DMS 273 (cell line): ENCODE measurements at regions not wholly inside any gene's neighbourhood (a gene's known extent, or its start where the extent isn't known, plus 50 kb on each side); places are given as distances from the start of the nearest gene placed in this dataset.
"Not testable (repeated sequence)": the region's sequence is repeated elsewhere in the genome, so short reads cannot be mapped to it uniquely, and the experiment has no call there.

Experiments
- DNase-seq: peaks from one replicate; lab custom pipeline; 2025; ENCODE audit not compliant: unreplicated experiment; lab: John Stamatoyannopoulos, UW

- DNase-seq: no peak
Measured at GRCh38 chr9:13942695-13943094, 371.2 kb downstream of the NFIB start.

- DNase-seq: no peak
Measured at GRCh38 chr9:13942201-13942600, 371.7 kb downstream of the NFIB start.

GRCh38 chr9:13941714-13942113, 372.2 kb downstream of the NFIB start:
- no peak for DNase-seq

GRCh38 chr9:13939701-13940490, 374.0 kb downstream of the NFIB start:
- DNase-seq: peak; percentile 5

- DNase-seq: no peak
Measured at GRCh38 chr9:13939134-13939533, 374.8 kb downstream of the NFIB start.

- DNase-seq: no peak
Measured at GRCh38 chr9:13934416-13934815, 379.5 kb downstream of the NFIB start.

- no peak for DNase-seq
Measured at GRCh38 chr9:13933268-13933656, 380.7 kb downstream of the NFIB start.

GRCh38 chr9:13932528-13933267, 381.2 kb downstream of the NFIB start:
- DNase-seq: no peak

- no peak for DNase-seq
Measured at GRCh38 chr9:13929013-13929412, 384.9 kb downstream of the NFIB start.

- no peak for DNase-seq
Measured at GRCh38 chr9:13923381-13923780, 390.6 kb downstream of the NFIB start.

GRCh38 chr9:13920557-13920956, 393.4 kb downstream of the NFIB start:
- no peak for DNase-seq

GRCh38 chr9:13919401-13919800, 394.5 kb downstream of the NFIB start:
- no peak for DNase-seq

- DNase-seq: no peak
Measured at GRCh38 chr9:13917534-13917933, 396.4 kb downstream of the NFIB start.

GRCh38 chr9:13915591-13916301, 398.2 kb downstream of the NFIB start:
- DNase-seq: no peak

- DNase-seq: no peak
Measured at GRCh38 chr9:13915131-13915530, 398.8 kb downstream of the NFIB start.

GRCh38 chr9:13911473-13911872, 402.5 kb downstream of the NFIB start:
- no peak for DNase-seq

- not testable (repeated sequence) for DNase-seq
Measured at GRCh38 chr9:13907842-13908241, 406.1 kb downstream of the NFIB start.

GRCh38 chr9:13904746-13905145, 409.2 kb downstream of the NFIB start:
- no peak for DNase-seq

- DNase-seq: no peak
Measured at GRCh38 chr9:13904311-13904710, 409.6 kb downstream of the NFIB start.

- DNase-seq: no peak
Measured at GRCh38 chr9:13902286-13903066, 411.5 kb downstream of the NFIB start.

GRCh38 chr9:13901176-13901575, 412.8 kb downstream of the NFIB start:
- no peak for DNase-seq
